Lower leg skin (tissue), 4 donors: ENCODE measurements at regions not wholly inside any gene's neighbourhood (a gene's known extent, or its start where the extent isn't known, plus 50 kb on each side); places are given as distances from the start of the nearest gene placed in this dataset.
"Not testable (repeated sequence)": the region's sequence is repeated elsewhere in the genome, so short reads cannot be mapped to it uniquely, and the experiment has no call there.

Experiments
- DNase-seq, 2 donors: peaks; one replicate each; pipeline ENCODE4 v3.0.0-alpha.2; 2019; ENCODE audit warnings: low spot score in 2 of 2
- H3K4me3 ChIP-seq: fragments of 200-600 bp; sonication (generic); 2 replicates; pipeline ENCODE4 v1.5.1; 2017; ENCODE audit warnings: mild to moderate bottlenecking, low read depth; ENCODE audit not compliant: poor library complexity, severe bottlenecking
- CTCF ChIP-seq, 3 donors: fragments of 450-650 bp; IDR thresholded peaks; one replicate each; pipeline ENCODE4 v1.5.1; 2016; ENCODE audit warnings: antibody characterized with exemption in 3 of 3, mild to moderate bottlenecking in 3 of 3, moderate library complexity in 2 of 3
- POLR2A ChIP-seq, 2 donors: fragments of 450-650 bp; IDR thresholded peaks; one replicate each; pipeline ENCODE4 v1.6.1; 2016 to 2017; ENCODE audit warnings: antibody characterized with exemption in 2 of 2, mild to moderate bottlenecking in 1 of 2, moderate library complexity in 1 of 2
- WGBS, 2 donors: methylation state at CpG; one replicate each; pipeline ENCODE4 v1.1.5; 2018; 5-methylcytosine and 5-hydroxymethylcytosine counted together
- intact Hi-C: fragments of 100-400 bp; cut with DNase I; formaldehyde crosslinking; loops from one replicate; pipeline ENCODE4 v1.15.0; 2023; ENCODE audit warnings: low total_unique reads

GRCh38 chr12:86421333-86421732, 165.1 kb upstream of the MGAT4C start:
- H3K4me3 ChIP-seq: no peak overlapping the region
- no peak for TF ChIP-seq CTCF (IDR thresholded peaks at IDR 0.05)
- no peak for TF ChIP-seq POLR2A (IDR thresholded peaks at IDR 0.05)
- intact Hi-C loops: no loop called here
- no peak for DNase-seq
- WGBS, 2 donors: 89 to 91% methylated on average over 8 of the region's 8 CpGs

- no peak for DNase-seq
- WGBS, 2 donors: 87 to 93% methylated on average over 3 of the region's 3 CpGs
- intact Hi-C loops: no loop called here
- TF ChIP-seq CTCF (IDR thresholded peaks at IDR 0.05): no peak
- no peak for TF ChIP-seq POLR2A (IDR thresholded peaks at IDR 0.05)
- H3K4me3 ChIP-seq: no peak overlapping the region
These were observed 158.0 kb upstream of the MGAT4C start for GRCh38 chr12:86414201-86414600.

GRCh38 chr12:86411710-86412109, 155.5 kb upstream of the MGAT4C start:
- TF ChIP-seq POLR2A (IDR thresholded peaks at IDR 0.05) (no peak), CTCF (IDR thresholded peaks at IDR 0.05) (no peak)
- 66 to 76% methylated on average over 3 of the region's 3 CpGs for WGBS, 2 donors
- DNase-seq: no peak
- intact Hi-C loops: no loop called here
- no peak overlapping the region for H3K4me3 ChIP-seq

- TF ChIP-seq POLR2A (IDR thresholded peaks at IDR 0.05) (no peak), CTCF (IDR thresholded peaks at IDR 0.05) (no peak)
- intact Hi-C loops: no loop called here
- H3K4me3 ChIP-seq: no peak overlapping the region
- WGBS, 2 donors: 51 to 53% methylated on average over 5 of the region's 5 CpGs
- DNase-seq: no peak
These were observed 151.5 kb upstream of the MGAT4C start for GRCh38 chr12:86407620-86408208.

- no peak for TF ChIP-seq CTCF (IDR thresholded peaks at IDR 0.05)
- no peak for TF ChIP-seq POLR2A (IDR thresholded peaks at IDR 0.05)
- no peak overlapping the region for H3K4me3 ChIP-seq
- no peak for DNase-seq
- 85 to 87% methylated on average over 2 of the region's 2 CpGs for WGBS, 2 donors
- intact Hi-C loops: no loop called here
These were observed 133.8 kb upstream of the MGAT4C start for GRCh38 chr12:86389949-86390348.

- WGBS, 2 donors: 82 to 89% methylated on average over 1 of the region's 1 CpG
- DNase-seq: no peak
- TF ChIP-seq CTCF (IDR thresholded peaks at IDR 0.05) (no peak), POLR2A (IDR thresholded peaks at IDR 0.05) (no peak)
- no peak overlapping the region for H3K4me3 ChIP-seq
- intact Hi-C loops: no loop called here
These were observed 131.5 kb upstream of the MGAT4C start for GRCh38 chr12:86387591-86388145.

GRCh38 chr12:86383759-86384158, 127.6 kb upstream of the MGAT4C start:
- intact Hi-C loops: not testable (repeated sequence)

More at GRCh38 chr12:86383759-86384158, 127.6 kb upstream of the MGAT4C start:
- not testable (repeated sequence) for H3K4me3 ChIP-seq, DNase-seq
- WGBS, 2 donors: 65 to 68% methylated on average over 3 of the region's 3 CpGs
